Spinal cord (tissue), 9 donors: ENCODE measurements at regions not wholly inside any gene's neighbourhood (a gene's known extent, or its start where the extent isn't known, plus 50 kb on each side); places are given as distances from the start of the nearest gene placed in this dataset.

Source experiments
- DNase-seq, 6 donors: peaks; one replicate each; pipeline versions ENCODE4 v3.0.0 to v3.0.0-alpha.2; 2013 to 2015; ENCODE audit warnings: low spot score in 6 of 6, low read depth in 4 of 6
- H3K27ac ChIP-seq: one replicate; pipeline ENCODE4 v1.5.1; 2013; ENCODE audit warnings: low read depth, low read length, control low read depth
- H3K27me3 ChIP-seq: one replicate; pipeline ENCODE4 v1.6.1; 2013; ENCODE audit warnings: low read length; ENCODE audit not compliant: control insufficient read depth, insufficient read depth
- H3K36me3 ChIP-seq: one replicate; pipeline ENCODE4 v1.6.1; 2013; ENCODE audit warnings: low read length; ENCODE audit not compliant: control insufficient read depth, insufficient read depth
- H3K4me1 ChIP-seq: one replicate; pipeline ENCODE4 v1.6.1; 2013; ENCODE audit warnings: low read length; ENCODE audit not compliant: control insufficient read depth, insufficient read depth
- H3K4me3 ChIP-seq: one replicate; pipeline ENCODE4 v1.5.1; 2013; ENCODE audit warnings: low read depth, low read length, control low read depth
- H3K9me3 ChIP-seq: one replicate; pipeline ENCODE4 v1.6.1; 2013; ENCODE audit warnings: low read length; ENCODE audit not compliant: control insufficient read depth, insufficient read depth
- WGBS: methylation state at CpG from one replicate; pipeline ENCODE4 v1.1.5; 2013; ENCODE audit warnings: missing lambda C conversion rate; ENCODE audit not compliant: insufficient coverage; 5-methylcytosine and 5-hydroxymethylcytosine counted together
- donor health status: healthy.

DNA sequence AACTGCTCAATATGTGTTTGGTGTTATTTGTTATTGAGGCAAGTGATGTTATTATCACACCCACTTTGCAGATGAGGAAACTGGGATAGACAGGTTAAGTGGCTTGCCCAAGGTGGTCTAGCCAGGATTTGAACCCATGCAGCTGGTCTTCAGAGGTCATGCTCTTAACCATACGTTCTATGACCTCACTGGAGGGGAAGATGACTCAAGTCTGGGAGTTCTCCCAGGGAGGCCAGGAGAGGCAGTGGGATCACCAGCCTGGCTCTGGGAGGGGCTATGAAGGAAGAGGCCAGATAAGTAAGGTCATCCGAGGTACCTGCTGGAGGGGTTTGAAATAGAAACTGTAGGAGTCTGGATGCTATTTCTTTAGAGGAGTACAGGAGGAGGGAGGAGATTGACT is 95.3 kb downstream of the NAV1 start:
- 93% methylated on average over 2 of the region's 2 CpGs for WGBS
- Histone ChIP-seq H3K27me3 (no peaks in the 10 kb centered on the region), H3K9me3 (no peaks in the 10 kb centered on the region), H3K36me3 (no peaks in the 10 kb centered on the region), H3K4me1 (peaks cover 43% of the 10 kb centered on the region), H3K27ac (no peak overlapping the region), H3K4me3 (no peak overlapping the region)
- no peak for DNase-seq

DNA sequence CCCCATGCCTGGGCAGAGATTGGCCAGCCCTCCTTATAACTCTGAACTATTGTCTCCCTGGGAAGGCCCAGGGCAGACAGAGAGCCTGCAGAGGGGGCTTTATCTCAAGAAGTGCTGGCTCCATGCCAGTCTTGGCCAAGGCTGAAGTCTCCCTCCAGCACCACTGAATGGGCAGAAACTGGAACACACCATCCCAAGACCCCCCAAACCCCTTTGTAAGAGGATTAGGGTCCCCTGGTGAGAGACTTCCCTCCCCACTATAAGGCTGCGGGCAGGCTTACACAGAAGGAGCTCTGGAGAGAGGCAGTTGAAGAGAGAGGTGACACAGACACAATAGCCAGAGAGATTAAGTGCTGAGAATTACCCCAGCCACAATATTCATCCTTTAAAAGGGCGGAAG is 97.2 kb downstream of the NAV1 start:
- DNase-seq = peak in 1 of 6 donors; percentile 62
- no peak overlapping the region for H3K27ac ChIP-seq

DNA sequence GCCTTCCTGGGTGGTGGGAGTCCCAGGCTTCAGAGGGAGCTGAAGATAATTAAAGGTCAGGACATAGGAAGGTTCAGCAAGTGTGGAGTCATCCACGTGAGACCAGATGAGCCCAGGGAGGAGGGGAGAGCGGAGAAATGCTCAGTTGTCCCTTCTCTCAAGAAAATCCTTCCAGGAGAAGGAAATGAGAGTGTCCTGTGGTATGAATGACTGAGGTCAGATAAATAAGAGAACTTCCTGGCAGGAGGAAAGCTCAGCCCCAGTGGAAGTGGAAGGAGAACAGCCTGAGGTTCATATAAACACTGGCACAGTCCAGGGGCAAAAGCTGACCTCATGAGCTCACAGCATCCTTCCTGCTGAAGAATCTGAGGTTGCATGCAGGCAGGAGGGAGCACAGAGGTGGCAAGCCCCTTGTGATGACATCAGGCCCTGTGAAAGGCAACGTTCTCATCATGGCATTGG is 97.6 kb downstream of the NAV1 start:
- H3K4me3 ChIP-seq = no peak overlapping the region
- no peaks in the 10 kb centered on the region for H3K9me3 ChIP-seq
- DNase-seq = no peak
- H3K36me3 ChIP-seq = peaks cover 7% of the 10 kb centered on the region
- H3K27ac ChIP-seq = no peak overlapping the region
- H3K4me1 ChIP-seq = peaks cover 30% of the 10 kb centered on the region
- H3K27me3 ChIP-seq = no peaks in the 10 kb centered on the region
- no CpG with 5 or more reads among the region's 3 CpGs for WGBS

More for the DNA sequence above, 97.2 kb downstream of the NAV1 start:
- peaks cover 4% of the 10 kb centered on the region for H3K36me3 ChIP-seq
- H3K9me3 ChIP-seq = no peaks in the 10 kb centered on the region
- no peaks in the 10 kb centered on the region for H3K27me3 ChIP-seq
- WGBS = no CpG with 5 or more reads among the region's 2 CpGs
- H3K4me1 ChIP-seq = peaks cover 34% of the 10 kb centered on the region
- H3K4me3 ChIP-seq = no peak overlapping the region

DNA sequence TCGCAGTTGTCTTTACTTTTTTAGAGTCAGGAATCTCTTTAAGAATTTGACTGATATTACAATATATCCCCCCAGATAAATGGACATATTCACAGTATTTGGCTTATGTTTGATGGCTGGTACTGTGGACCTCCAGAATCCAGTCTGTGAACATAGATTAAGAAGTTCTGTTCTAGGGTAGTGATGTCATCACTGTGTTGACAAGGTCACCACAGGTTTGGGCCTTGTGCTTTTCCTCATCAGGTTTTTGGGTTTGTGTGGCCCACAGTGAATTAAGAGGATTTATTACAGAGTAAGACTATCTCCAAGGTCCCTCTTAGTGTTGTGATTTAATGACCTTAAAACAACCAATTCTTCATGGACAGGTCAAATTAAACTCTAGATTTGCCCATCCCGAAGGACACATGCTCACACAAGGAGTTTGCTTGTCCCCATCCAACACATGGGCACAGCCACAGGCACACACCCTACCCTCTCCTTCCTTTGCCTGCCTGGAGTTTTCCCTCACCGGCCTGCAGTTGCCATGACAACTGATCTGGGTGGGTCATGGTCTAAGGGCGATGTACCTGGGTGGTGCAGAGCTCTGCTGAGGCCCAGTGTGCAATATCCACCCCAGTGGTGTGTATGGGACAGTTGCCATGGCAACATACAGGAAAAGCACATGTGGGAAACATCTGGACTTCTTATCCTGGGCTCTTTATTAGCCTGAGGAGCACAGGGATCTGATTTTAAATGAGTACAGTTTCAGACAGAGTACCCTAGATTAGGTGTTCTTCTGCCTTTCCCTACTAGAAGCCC is 98.6 kb downstream of the NAV1 start:
- H3K27me3 ChIP-seq = no peaks in the 10 kb centered on the region
- no peak overlapping the region for H3K27ac ChIP-seq
- no peak overlapping the region for H3K4me3 ChIP-seq
- H3K9me3 ChIP-seq = no peaks in the 10 kb centered on the region
- peaks cover 7% of the 10 kb centered on the region for H3K36me3 ChIP-seq
- 50% methylated on average over 2 of the region's 4 CpGs for WGBS
- H3K4me1 ChIP-seq = peaks cover 26% of the 10 kb centered on the region
- DNase-seq = peak in 1 of 6 donors; percentile 49

DNA sequence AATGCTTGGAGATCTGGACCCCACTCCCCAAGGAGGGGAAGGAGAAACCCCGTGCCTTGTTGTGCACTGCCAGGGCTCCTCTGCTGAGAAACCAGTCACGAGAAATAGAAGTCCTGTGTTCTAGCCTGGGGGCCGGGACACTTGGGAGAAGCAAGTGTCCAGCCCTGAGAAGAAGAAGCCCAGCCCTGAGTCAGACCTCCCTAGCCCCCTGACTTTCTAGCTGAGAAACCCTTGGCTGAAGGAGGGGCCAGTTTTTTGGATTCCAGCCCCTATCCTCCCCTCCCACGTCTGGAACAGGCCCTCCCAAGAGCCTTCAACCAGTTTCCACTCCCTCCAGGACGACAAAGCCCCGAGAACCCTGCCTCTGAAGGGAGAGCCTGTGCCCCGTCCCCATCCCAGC is 100.5 kb downstream of the NAV1 start:
- no peak for DNase-seq
- peaks cover 26% of the 10 kb centered on the region for H3K4me1 ChIP-seq
- H3K27me3 ChIP-seq = no peaks in the 10 kb centered on the region
- no peak overlapping the region for H3K27ac ChIP-seq
- peaks cover 7% of the 10 kb centered on the region for H3K36me3 ChIP-seq
- no peaks in the 10 kb centered on the region for H3K9me3 ChIP-seq
- H3K4me3 ChIP-seq = no peak overlapping the region
- 75% methylated on average over 3 of the region's 7 CpGs for WGBS

DNA sequence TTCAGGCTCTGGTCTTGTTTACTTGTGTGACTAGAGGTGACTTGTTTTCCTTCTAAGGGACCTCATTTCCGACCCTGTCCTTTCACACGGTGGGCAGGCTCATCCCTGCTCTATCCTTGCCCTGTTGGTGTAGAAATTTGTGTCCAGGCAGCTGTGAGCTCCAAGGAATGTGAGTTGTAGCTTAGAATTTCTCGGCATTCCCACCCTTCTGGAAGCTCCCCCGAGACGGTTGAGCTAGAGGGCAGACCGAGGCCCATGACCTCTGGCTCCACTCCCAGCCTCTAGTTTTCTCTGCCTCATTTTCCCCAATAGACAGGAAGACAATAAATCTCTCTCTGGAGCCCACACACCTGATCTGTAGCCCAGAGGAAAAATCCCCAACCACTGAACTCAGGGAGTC is 100.9 kb downstream of the NAV1 start:
- H3K4me1 ChIP-seq = peaks cover 26% of the 10 kb centered on the region
- no peaks in the 10 kb centered on the region for H3K9me3 ChIP-seq
- H3K27ac ChIP-seq = no peak overlapping the region
- no peak for DNase-seq
- H3K27me3 ChIP-seq = no peaks in the 10 kb centered on the region
- WGBS = 74% methylated on average over 3 of the region's 6 CpGs
- no peak overlapping the region for H3K4me3 ChIP-seq
- H3K36me3 ChIP-seq = peaks cover 7% of the 10 kb centered on the region

DNA sequence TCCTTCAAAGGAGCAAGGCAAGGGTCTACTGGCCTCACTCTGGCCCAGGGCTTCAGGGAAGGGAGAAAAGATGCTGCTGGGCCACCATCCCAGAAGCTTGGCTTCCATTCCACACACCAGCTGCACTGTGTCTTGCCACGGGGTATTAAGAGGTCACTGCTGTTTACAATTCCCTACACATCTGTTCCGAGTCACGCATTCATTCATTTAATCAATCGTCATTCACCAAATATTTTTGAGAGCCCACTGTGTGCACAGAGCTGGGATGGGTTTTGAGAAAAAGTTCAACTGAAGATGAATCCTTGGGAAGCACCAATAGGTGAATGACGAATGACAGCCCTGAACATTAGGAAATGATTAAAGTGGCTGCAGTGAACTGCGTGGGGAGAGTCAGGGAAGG is 101.7 kb downstream of the NAV1 start:
- H3K4me1 ChIP-seq = peaks cover 26% of the 10 kb centered on the region
- no peak for DNase-seq
- H3K4me3 ChIP-seq = no peak overlapping the region
- H3K36me3 ChIP-seq = peaks cover 7% of the 10 kb centered on the region
- WGBS = 80% methylated on average over 3 of the region's 6 CpGs
- no peaks in the 10 kb centered on the region for H3K27me3 ChIP-seq
- H3K9me3 ChIP-seq = no peaks in the 10 kb centered on the region
- no peak overlapping the region for H3K27ac ChIP-seq

DNA sequence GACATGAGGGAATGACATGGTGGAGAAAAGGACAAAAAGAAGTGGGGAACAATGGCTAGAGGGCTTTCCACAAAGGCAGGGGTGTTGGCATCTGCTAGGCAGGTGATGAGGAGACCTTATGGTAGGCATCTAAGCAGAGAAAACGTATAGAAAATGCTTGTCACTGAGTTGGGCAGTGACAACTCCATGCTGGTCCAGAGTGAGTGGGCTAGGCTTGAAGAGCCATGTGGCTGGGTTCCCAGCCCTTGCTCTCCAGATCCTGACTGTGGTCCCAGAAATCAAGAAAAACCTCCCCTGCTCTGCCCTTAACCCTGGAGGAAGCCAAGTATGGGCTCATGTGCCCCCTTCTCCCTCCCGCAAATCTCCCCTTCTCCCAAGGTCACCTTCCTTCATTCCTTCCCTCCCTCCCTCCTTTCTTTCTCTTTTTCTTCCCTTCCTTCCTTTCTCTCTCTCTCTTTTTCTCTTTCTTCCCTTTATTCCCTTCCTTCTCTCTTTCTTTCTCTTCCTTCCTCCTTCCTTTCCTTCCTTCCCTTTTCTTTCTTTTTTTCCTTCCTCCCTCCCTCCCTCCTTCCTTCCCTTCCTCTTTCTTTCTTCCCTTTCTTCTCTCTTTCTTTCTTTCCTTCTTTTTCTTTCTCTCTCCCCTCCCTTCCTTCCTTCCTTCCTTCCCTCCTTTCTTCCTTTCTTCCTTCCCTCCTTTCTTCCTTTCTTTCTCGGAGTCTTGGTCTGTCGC is 102.8 kb downstream of the NAV1 start:
- Histone ChIP-seq H3K27ac (no peak overlapping the region), H3K27me3 (no peaks in the 10 kb centered on the region), H3K36me3 (peaks cover 7% of the 10 kb centered on the region), H3K4me1 (peaks cover 16% of the 10 kb centered on the region), H3K9me3 (no peaks in the 10 kb centered on the region), H3K4me3 (no peak overlapping the region)
- WGBS = 95% methylated on average over 2 of the region's 4 CpGs
- DNase-seq = no peak

DNA sequence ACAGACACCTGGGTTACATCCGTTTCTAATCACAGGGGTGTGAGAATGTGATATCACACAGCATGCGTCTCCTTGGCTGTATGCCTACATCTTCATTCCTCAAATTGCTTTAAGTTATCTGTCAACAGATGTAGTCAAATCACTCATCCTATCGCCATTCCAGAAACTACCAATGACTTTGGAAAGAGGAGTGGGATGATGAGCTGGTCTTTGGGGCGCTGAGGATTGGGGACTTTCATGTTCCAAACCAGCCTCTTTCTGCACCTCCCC is 104.8 kb downstream of the NAV1 start:
- Histone ChIP-seq H3K4me1 (peaks cover 24% of the 10 kb centered on the region), H3K36me3 (peaks cover 7% of the 10 kb centered on the region), H3K27ac (no peak overlapping the region), H3K9me3 (no peaks in the 10 kb centered on the region), H3K27me3 (no peaks in the 10 kb centered on the region), H3K4me3 (no peak overlapping the region)
- DNase-seq = no peak
- no CpG with 5 or more reads among the region's 4 CpGs for WGBS

DNA sequence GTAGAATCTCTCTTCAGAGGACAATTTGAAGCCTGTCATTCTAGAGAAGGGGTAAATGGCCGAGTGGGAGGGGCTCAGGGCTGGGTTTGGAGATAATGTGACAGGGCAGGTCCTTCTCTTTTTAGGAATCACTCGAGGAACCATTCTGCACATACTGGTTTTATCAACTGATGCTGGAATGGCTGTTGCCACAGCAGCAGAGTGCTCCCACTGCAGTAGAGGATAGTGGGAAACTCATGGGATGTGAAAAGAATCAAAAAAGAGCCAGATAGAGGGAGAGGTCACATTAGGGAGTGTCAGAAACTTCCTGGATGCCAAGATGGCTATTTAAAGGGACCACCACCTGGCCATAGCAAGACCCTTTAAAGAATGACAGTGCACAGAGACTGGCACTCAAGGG is 105.3 kb downstream of the NAV1 start:
- H3K4me3 ChIP-seq = no peak overlapping the region
- H3K27ac ChIP-seq = no peak overlapping the region
- WGBS = 50% methylated on average over 2 of the region's 2 CpGs
- H3K27me3 ChIP-seq = no peaks in the 10 kb centered on the region
- H3K9me3 ChIP-seq = no peaks in the 10 kb centered on the region
- H3K36me3 ChIP-seq = peaks cover 10% of the 10 kb centered on the region
- no peak for DNase-seq
- peaks cover 26% of the 10 kb centered on the region for H3K4me1 ChIP-seq
